ENCODE measurements at regions not wholly inside any gene's neighbourhood (a gene's known extent, or its start where the extent isn't known, plus 50 kb on each side); places are given as distances from the start of the nearest gene placed in this dataset.
"Not testable (repeated sequence)": the region's sequence is repeated elsewhere in the genome, so short reads cannot be mapped to it uniquely, and the experiment has no call there.

DNA sequence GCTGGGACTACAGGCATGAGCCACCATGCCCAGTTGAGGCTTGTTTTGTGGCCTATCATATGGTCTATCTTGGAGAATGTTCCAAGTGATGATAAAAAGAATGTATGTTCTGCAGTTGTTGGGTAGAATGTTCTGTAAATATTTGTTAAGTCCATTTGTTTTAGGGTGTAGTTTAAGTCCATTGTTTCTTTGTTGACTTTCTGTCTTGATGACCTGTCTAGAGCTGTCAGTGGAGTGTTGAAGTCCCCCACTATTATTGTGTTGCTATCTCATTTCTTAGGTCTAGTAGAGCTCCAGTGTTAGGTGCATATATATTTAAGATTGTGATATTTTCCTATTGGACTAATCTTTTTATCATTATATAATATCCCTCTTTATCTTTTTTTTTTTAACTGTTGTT lies 284.3 kb upstream of the EXOC2 start:
- not testable (repeated sequence) for DNase-seq

DNA sequence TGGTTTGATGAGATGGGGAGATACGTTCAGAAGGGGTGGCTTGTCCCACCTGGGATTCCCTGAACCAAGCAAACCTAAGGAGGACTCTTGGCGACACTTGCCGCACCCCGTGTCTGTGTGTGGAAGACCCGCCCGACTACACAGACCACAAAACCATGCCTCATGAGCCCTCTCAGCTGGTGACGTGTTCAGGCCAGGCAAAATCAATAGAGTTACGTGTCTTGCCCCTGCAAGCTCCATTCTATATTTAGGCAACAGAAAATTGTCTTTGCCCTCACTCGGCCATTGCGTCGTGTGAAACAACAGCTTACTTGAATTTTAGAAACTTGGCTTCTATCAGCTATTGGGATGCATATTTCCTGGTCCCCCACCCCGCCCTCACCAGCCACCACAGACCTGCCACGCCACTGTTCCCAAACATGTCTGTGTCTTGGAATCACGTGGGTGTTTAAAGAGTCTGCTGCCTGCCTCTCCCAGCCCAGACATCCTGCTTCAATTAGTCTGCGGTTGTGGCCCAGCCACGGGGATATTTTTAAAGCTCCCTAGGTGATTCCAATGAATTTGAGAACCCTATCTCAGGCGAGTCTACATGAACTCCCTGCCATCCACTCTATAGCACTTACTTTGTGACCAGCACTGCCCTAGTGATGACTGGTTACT lies 279.2 kb upstream of the EXOC2 start:
- DNase-seq = no peak

DNA sequence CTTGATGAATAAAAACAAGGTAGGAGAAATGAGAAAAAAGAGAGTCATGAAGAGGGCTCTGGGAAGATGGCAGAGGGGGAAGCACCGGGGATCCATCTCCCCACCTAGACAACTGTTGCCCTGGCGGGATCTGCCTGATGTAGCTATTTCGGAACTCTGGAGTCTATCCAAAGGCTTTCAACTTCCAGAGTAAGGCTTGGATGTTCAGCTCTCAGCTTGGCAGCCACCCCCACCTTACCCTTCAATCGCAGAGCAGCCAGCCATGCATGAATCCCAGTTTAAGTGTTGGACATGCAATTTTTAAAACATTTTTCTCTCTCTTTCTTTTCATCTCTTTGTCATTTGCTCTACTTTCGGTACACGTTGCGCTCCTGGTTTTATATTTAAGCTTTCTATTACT lies 275.9 kb upstream of the EXOC2 start:
- no peak for DNase-seq

DNA sequence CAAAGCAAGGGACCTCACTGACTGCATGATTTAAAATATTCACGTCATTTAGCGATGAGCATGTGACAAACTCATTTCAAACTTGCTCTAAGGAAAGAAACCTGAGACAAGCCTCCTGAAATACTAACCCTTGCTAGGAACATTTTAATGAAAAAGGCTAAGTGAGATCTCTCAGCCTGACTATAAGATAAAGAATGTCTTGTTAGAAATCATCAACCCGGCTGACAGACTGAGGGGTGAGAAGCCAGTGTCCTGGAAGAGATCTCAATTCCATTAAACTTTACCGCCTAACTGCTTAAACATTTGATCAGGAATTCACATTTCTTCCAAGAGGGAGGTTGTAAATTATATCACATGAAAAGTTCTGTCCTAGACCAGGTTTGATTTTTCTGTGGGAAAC lies 274.8 kb upstream of the EXOC2 start:
- no peak for DNase-seq

DNA sequence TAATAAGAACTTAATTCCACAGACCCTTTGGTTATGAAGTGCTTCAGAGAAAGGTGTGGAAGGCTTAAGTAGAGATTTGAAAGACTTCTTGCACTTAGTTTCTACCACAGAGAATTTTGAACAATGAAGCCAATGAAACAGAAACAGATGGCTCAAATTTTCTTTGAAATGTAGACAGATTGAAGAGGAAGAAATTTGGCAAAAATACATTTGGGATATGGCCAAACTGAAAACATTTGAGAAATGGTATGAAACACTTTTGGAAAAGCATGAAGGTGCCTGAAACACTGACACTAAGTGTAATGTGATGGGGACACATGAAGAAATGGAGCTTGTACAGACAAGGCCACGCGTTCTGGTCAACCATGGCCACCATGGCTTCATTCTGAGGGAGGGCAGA lies 272.4 kb upstream of the EXOC2 start:
- DNase-seq = no peak

DNA sequence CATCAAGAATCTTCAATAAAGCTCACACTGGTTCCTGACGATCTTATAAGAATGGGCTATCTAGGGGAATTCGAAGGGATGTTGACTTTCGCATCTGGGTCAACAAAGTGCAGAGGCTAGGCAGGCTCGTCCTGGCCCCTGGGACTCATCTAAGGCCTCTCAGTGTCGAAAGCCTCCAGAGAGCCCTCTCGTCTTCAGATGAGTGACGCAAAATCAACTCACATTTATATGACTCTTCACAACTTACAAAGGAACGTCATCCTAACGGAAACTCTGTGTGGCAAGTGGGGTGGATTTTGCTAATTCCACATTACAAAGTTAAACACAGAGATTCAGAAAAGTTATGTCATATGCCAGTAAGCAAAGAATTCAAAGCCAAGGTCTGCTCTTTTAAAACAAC lies 270.5 kb upstream of the EXOC2 start:
- no peak for DNase-seq

DNA sequence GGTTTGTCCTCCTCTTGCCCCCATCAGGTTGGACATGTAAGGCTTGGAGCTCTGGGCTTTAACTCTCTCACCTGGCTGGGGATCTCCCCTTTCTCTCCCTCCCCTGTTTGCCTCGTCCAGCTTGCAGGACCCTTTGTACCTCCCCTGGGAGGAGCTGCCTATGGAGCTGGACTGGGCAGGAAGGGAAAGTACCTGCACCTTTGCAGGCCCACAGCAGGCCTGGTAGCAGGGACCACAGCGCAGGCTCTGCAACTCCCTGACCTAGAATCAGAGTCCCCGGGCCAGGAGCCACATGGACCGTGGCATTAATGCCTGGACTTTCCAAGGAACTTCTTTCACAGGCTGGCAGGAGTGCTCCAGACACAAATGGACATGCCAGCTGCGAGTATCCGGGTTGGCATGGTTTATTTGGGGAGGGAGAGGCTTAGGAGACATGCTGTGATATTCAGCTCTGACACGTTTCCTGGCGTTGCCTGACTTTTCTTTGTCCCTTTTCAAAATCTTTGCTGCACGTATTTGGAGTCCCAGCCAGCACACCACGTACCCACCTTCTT lies 268.5 kb upstream of the EXOC2 start:
- DNase-seq = no peak

DNA sequence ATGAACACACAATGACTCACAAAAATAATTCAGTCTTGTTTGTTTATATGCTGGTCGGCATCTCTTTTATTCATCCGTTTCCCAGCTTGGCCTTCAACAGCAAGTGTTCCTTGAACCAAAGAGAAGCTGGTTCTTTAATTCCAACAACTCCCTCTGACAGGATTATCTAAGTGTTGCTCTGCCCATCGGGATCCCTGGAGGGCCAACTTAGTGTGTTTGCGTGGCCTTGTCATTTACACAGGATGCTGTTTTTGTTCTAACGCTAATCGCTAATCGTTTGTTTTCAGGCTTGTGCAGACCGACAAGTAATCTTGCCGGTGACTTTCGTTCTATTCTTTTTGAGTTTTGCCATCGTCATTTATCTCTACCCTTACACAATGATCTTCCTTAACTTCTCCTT lies 267.4 kb upstream of the EXOC2 start:
- no peak for DNase-seq

DNA sequence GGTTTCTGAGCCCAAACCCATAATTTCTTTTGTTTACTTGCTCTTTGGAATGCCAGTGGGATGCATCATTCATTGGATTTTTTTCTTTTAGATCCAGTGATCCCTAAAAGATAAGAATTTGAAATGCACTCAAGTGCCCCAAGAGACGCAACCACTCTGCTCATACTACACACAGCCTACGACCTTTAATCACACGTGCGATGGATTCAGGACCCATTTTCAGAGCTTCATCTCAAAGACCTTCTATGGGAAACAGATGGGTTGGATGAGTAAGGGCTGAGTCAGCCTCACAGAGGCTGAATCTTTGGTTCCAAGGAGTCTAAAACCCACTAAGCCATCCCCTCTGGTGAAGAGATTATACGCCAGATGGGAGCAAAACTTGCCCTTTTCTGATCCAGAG lies 265.5 kb upstream of the EXOC2 start:
- DNase-seq = no peak

DNA sequence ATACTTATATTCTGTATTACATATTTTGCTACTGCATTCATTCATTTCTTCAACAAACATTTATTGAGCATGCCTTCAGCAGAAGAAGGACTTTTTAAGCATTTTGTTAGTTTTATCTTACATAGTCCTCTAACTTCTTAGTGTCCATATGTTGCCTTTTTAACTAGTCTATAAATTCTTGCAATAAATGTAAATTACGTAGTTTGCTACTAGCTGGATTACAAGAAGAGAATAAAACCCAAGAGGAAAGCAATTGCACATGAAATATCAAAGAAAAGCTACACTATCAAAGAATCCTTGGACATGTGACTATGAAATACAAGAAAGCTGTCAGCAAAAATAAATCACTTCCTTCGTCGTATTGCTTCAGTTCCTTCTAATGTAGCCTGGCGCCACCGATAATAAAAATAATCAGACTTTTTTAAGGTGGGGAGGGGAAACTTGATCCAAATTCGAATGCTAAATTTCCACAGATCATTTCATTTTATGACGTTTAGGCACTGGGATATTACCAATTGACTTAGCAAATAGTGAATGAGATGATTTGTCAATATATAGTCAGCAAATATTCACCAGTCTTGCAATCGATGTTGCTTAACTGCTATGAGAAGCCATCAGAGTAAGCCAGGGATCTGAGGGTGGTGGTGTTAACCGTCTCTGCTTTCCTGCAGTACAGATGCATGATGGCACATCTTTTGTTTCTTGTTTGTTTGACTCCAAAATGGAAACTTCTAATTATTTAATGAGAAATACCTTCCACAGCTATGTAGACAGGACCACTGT lies 258.7 kb upstream of the EXOC2 start:
- no peak for DNase-seq

DNA sequence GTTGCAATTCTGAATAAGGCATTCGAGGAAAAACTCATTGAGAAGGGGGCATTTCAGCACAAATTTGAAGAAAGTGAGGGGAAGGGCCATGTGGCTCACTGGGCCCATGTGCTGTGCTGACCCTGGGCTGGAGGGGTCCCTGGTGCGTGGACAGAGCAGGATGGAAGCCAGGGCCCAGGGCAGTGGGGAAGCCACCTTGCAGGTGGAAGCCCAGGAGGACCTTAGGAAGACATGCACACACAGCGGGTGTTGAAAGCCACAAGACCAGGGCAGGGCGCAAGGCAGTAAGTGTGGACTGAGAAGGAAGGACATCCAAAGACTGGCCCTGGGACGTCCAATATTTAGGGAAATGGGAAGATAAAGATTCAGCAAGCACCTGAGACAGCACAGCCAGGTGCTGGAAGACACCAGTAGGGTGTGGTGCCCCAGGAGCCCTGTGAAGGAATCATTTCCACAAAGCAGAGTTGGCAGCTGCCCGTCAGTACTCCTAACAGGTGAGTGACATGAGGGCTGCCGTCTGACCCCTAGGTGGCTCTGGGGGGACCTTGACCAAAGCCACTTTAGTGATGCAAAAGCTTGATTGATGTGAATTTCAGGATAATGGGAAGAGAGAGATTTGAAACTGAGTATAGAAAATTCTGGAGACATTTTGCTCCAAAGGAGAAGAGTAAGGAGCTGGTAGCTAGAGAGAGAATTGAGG lies 254.4 kb upstream of the EXOC2 start:
- DNase-seq = no peak

DNA sequence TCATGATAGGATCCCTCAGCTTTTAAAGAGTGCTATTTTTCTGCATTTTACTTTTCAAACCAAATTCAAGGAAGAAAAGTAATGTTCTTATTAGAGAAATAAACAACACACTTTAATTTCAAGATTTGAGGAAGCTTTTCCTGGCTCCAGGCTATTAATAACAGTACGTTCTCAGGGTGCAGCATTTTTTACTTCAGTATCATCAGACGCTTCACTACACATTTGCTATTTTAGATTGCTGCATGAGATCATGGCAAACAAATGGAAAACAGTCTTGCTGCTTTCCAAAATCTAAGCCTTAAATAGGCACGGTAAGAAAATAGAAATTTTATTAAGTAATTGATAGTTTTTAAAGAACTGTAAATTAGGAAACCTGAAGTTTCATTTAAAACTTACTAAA lies 253.6 kb upstream of the EXOC2 start:
- DNase-seq = no peak

DNA sequence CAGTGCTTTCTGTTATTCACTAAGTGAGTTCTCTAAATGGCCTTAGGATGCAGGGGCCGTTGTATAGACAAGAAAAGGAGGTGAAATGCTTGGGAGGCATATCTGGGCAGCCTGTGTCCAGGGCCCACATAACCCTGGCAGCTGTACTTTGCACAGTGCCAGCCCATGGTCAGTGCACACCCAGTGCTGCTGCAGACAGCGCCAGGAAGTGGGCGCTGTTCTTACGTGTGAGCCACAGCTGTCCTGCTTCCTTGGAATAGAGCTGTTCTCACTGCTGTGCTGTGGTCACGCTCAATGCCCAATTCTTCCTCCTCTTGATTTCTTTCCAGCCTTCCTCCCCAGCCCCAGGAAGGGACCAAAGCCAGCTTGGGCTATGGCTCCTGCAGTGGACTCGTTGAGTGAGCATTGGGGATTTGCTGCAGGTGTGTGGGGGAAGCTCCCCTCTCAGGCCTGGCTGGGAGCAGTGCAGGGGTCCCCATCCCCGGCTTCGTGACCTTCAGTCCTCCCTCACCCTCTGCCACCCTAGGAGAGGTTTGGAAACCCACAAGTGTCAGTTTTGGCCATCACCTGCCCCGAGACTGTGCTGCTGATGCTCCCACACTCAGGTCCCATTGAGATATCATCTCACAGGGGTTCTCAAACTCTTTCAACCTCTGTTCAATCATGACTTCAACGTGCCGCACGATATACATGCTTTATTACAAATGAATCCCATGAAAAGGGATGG lies 246.8 kb upstream of the EXOC2 start:
- no peak for DNase-seq

DNA sequence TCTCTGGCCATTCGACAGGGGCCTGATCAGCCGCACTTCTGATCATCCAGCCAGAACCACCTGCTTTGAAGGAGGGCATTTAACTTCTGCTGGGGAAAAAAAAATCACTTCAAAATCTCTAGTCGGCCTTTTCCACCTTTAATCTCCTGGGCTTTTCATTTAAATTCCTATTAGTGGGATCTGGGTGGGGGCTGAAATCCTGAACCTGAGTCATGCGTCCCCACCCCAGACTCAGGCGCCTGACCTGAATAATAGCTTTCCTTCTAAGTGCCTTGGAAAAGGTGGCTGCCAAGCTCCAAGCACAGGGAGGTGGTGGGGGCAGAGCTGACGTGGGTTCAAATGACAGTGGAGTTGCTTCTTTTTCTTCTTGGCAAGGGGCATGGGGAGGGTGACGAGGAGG lies 246.0 kb upstream of the EXOC2 start:
- DNase-seq = no peak

DNA sequence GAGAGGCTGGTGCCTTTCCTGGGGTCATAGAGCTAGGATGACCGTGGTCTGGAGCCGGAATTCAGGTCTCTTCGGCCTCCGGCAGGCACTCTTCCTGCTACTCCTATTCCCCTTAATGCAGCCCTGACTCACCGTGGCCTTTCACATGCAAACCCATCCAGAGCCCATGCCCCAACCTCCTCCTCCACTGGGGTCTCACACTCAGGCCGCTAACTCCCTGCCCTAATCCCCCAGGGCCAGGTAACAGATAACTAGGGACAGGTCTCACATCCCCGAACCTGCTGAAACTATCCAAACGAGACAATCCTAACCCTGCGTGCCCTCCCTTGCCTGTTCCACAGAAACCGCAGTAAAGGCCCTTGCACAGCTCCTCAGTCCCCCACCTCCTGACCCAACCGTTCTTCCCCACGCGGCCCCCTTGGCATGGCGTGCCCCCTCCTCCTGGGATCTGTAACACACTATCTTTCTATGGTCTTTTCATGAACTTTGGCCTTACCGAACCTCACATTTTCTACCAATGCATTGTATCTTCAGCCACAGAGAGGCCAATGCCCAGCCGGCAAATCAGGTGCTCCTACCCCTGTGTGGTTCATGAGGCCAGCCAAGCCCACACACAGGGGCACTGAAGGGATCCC lies 245.4 kb upstream of the EXOC2 start:
- no peak for DNase-seq

DNA sequence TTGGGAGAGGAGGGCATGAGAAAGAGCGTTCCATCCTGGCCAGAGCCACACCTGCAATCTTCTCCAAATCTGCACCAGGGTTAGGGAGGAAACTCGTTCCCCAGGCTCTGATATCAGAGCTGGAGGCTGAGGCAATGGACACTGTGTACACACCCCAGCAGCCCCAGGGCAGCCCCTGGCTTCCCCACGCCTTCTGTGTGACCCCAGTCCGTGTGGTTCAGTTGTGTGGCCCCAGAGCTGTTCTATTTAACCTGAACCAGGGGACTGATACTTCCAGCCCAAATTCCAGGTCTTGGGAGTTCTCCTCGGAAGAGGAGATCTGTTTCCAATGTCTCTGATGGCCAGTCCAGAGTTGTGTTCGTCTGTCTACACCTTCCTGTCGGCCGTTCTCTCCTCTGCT lies 242.6 kb upstream of the EXOC2 start:
- no peak for DNase-seq

DNA sequence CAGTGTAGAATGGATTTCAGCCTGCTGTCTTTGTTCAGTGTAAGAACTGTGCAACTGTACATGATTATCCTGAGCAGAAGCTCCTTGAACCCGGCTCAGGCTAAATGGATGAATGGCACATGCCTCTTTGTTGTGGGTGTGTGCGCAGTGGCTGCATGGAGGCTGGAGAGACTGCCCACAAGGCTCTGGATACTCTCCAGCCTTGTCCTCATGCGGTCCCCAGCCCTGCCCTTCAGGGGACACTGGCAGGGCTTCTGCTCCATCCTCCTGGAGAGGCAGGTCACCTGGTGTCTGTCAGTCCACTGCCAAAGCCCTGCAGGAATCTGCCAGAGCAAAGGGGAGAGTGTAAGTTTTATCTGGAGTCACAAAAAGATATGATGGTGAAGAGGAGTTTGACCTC lies 241.7 kb upstream of the EXOC2 start:
- DNase-seq = no peak

DNA sequence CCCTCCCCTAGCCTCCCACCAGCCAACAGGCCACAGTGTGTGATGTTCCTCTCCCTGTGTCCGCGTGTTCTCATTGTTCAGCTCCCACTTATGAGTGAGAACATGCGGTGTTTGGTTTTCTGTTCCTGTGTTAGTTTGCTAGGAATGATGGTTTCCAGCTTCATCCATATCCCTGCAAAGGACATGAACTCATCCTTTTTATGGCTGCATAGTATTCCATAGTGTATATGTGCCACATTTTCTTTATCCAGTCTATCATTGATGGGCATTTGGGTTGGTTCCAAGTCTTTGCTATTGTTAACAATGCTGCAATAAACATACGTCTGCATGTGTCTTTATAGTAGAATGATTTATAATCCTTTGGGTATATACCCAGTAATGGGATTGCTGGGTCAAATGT lies 239.0 kb upstream of the EXOC2 start:
- not testable (repeated sequence) for DNase-seq

DNA sequence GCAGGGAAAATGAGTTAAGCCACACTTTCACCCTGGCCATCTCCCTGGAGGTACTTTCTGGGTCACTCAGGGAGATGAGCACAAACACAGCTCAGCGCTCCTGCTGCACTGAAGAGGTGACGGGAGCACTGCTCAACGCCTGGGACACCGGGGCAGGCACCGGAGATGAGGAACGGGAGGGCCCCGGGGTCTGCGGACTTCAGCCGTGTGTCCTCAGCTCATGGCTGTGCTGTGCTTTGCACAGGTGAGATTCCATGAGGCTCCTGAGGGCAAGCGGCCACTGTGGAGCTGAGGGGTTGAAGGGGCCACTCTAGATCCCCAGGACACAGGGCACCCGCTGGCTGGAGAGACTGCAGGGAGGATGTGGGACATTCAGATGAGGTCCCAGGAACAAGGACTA lies 234.2 kb upstream of the EXOC2 start:
- DNase-seq = no peak

DNA sequence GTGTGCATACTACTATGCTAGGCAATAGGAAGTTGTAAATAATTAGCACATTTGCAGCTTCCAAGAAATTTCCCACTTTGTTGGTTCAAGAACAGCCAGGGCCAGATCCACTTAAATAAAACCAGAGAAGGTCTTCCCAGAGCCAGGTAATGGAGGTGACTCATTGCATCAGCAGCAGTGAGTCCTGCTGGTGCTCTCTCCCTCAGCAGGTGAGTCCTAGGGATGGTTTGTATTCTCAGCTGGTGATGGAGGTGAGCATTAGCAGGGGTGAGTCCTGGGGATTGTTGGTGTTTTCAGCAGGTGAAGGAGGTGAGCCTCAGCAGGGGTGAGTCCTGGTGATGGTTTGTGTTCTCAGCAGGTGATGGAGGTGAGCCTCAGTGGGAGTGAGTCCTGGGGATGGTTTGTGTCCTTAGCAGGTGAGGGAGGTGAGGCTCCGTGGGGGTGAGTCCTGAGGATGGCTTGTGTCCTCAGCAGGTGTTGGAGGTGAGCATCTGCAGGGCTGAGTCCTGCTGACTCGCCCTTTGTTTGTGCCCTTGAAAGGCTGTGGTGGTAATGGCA lies 232.8 kb upstream of the EXOC2 start:
- no peak for DNase-seq

DNA sequence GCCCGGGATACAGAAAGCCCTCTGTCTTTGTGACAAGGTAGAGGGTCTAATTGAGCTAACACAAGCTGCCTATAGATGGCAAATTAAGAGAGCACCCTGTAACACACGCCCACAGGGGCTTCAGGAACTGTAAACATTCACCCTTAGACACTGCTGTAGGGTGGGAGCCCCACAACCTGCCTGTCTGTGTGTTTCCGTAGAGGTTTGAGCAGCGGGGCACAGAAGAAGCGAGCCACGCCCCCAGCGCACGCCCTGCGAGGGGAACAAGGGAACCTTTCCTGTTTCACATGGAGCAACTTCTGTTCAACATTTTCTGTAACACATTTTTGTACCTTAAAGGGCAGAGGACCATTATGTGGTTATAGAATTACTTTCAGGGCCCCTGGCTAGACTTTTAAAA lies 231.7 kb upstream of the EXOC2 start:
- no peak for DNase-seq

DNA sequence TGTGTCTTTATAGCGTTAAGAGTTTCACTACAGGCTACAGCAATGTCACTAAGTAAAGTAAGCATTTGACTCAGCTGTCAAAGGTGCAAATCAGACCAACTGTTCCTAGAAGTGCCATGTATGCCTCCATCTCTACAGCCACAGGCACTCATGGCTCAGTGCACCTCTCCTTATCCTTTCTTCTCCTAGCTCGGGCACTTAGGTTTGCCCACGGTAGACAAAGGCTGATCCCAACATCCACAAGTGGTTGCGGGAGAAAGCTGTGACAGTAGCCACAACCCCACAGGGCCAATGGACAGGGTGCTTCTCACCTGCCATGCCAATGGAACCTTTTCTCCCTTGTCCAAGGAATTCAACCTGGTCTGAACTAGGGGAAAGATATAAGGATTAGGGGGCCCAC lies 228.5 kb upstream of the EXOC2 start:
- no peak for DNase-seq

Data from NCI-H1105 (cell line).